Body of pancreas (tissue), 4 donors: ENCODE measurements at regions not wholly inside any gene's neighbourhood (a gene's known extent, or its start where the extent isn't known, plus 50 kb on each side); places are given as distances from the start of the nearest gene placed in this dataset.

ENCODE experiments used
- POLR2A ChIP-seq, 3 donors: fragments of 450-650 bp; IDR thresholded peaks; one replicate each; pipeline ENCODE4 v1.6.1; 2016; ENCODE audit warnings: antibody characterized with exemption in 3 of 3, mild to moderate bottlenecking in 2 of 3
- TF ChIP-seq, protein P1 (sequence below), 7 experiments: fragments of 450-650 bp in 4 of 7; fragments of 200-600 bp in 3 of 7; sonication (generic) in 3 of 7; IDR thresholded peaks; one replicate each; pipeline ENCODE4 v1.5.1; 2016 to 2019; ENCODE audit warnings: antibody characterized with exemption in 7 of 7

DNA sequence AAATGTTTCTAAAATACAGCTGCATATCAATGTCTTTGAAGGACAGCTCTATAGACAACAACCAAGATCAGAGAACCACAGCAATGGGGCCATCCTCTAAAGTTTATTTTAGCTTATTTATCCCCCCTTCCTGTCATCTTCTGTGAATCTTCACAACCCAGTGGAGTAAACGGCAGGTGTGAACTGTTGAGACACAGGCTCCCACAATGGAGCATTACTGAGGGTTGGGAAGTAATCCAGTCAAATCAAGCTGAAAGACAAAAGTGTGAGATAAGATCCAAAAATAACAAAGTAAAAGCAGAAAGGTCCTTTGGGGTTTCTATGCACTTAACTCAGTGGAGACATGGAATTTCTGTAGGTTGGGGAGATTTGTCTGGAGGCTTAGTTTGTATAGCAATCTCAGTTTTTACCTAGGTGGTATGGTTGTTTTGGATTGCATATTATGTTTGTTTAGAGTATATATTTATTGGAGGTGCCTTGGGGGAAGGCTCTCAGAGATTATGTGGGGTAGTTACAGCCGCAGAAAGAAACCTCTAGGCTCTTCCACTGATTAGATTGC is 286.9 kb upstream of the ADGRL2 start:
- TF ChIP-seq POLR2A (IDR thresholded peaks at IDR 0.05), result no peak
- TF ChIP-seq, protein P1, sequence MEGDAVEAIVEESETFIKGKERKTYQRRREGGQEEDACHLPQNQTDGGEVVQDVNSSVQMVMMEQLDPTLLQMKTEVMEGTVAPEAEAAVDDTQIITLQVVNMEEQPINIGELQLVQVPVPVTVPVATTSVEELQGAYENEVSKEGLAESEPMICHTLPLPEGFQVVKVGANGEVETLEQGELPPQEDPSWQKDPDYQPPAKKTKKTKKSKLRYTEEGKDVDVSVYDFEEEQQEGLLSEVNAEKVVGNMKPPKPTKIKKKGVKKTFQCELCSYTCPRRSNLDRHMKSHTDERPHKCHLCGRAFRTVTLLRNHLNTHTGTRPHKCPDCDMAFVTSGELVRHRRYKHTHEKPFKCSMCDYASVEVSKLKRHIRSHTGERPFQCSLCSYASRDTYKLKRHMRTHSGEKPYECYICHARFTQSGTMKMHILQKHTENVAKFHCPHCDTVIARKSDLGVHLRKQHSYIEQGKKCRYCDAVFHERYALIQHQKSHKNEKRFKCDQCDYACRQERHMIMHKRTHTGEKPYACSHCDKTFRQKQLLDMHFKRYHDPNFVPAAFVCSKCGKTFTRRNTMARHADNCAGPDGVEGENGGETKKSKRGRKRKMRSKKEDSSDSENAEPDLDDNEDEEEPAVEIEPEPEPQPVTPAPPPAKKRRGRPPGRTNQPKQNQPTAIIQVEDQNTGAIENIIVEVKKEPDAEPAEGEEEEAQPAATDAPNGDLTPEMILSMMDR (IDR thresholded peaks at IDR 0.05), result no peak
